ENCODE measurements at regions not wholly inside any gene's neighbourhood (a gene's known extent, or its start where the extent isn't known, plus 50 kb on each side); places are given as distances from the start of the nearest gene placed in this dataset.

GRCh38 chr6:80991316-80991715 is 761.2 kb downstream of the TENT5A start:
- BruUV-seq (replicated peaks): no TSS peak

GRCh38 chr6:80988892-80989291 is 763.6 kb downstream of the TENT5A start:
- Histone ChIP-seq H3K36me3 (ENCODE audit: control insufficient read depth, insufficient read depth, low read length) (no peaks in the 10 kb centered on the region), H3K9me3 (ENCODE audit: control insufficient read depth, insufficient read depth, low read depth, low read length) (peaks cover 5% of the 10 kb centered on the region; the same call in 1 of the 2 replicates), H3K27ac (ENCODE audit: low read length) (no peak overlapping the region), H3K27me3 (ENCODE audit: control insufficient read depth, insufficient read depth, low read length) (no peaks in the 10 kb centered on the region), H3K4me1 (ENCODE audit: control insufficient read depth, insufficient read depth, low read length) (no peaks in the 10 kb centered on the region), H3K4me3 (ENCODE audit: low read depth in 2 of 2, low read length in 2 of 2) (no peak overlapping the region)
- ChIA-PET CTCF (no interaction called here), POLR2A (interaction anchor here (0.6 kb wide), 1 partner anchor 625 kb away, joined by 5 read pairs; no protein-coding TSS in a partner anchor)
- no TSS peak for BruUV-seq (replicated peaks)
- DNase-seq (ENCODE audit: low read depth, low spot score): no peak
- intact Hi-C loops (cut with micrococcal nuclease; ENCODE audit: unreplicated experiment): no loop called here
- ATAC-seq: no peak
- in situ Hi-C loops (cut with HindIII; ENCODE audit: low pct_unique_long_range_greater_than_20kb, low sequenced_read_pairs): no loop called here
- TF ChIP-seq SIN3A (IDR thresholded peaks at IDR 0.05; ENCODE audit: borderline replicate concordance, insufficient read depth, low read depth, low read length) (no peak), TCF7L2 (IDR thresholded peaks at IDR 0.05; ENCODE audit: low read depth, low read length) (no peak), POLR2AphosphoS5 (IDR thresholded peaks at IDR 0.05; ENCODE audit: low read depth, low read length) (no peak), REST (IDR thresholded peaks at IDR 0.05; ENCODE audit: insufficient read depth in 1 of 2, low read depth in 2 of 2, low read length in 1 of 2) (no peak), CTCF (IDR thresholded peaks at IDR 0.05) (no peak)

More at GRCh38 chr6:80991316-80991715, 761.2 kb downstream of the TENT5A start:
- in situ Hi-C loops (cut with HindIII; ENCODE audit: low pct_unique_long_range_greater_than_20kb, low sequenced_read_pairs): no loop called here
- CTCF ChIA-PET: no interaction called here
- POLR2A ChIA-PET: no interaction called here
- Histone ChIP-seq H3K4me1 (ENCODE audit: control insufficient read depth, insufficient read depth, low read length) (no peaks in the 10 kb centered on the region), H3K36me3 (ENCODE audit: control insufficient read depth, insufficient read depth, low read length) (no peaks in the 10 kb centered on the region), H3K9me3 (ENCODE audit: control insufficient read depth, insufficient read depth, low read depth, low read length) (peaks cover 5% of the 10 kb centered on the region; the same call in 1 of the 2 replicates), H3K4me3 (ENCODE audit: low read depth in 2 of 2, low read length in 2 of 2) (no peak overlapping the region), H3K27me3 (ENCODE audit: control insufficient read depth, insufficient read depth, low read length) (no peaks in the 10 kb centered on the region), H3K27ac (ENCODE audit: low read length) (no peak overlapping the region)
- TF ChIP-seq TCF7L2 (IDR thresholded peaks at IDR 0.05; ENCODE audit: low read depth, low read length): no peak
- no peak for TF ChIP-seq POLR2AphosphoS5 (IDR thresholded peaks at IDR 0.05; ENCODE audit: low read depth, low read length)
- TF ChIP-seq SIN3A (IDR thresholded peaks at IDR 0.05; ENCODE audit: borderline replicate concordance, insufficient read depth, low read depth, low read length): no peak
- TF ChIP-seq REST (IDR thresholded peaks at IDR 0.05; ENCODE audit: insufficient read depth in 1 of 2, low read depth in 2 of 2, low read length in 1 of 2): no peak
- TF ChIP-seq CTCF (IDR thresholded peaks at IDR 0.05): no peak
- ATAC-seq: no peak
- no peak for DNase-seq (ENCODE audit: low read depth, low spot score)
- intact Hi-C loops (cut with micrococcal nuclease; ENCODE audit: unreplicated experiment): no loop called here
